Fibroblast of skin of left biceps (primary cell): ENCODE measurements at regions not wholly inside any gene's neighbourhood (a gene's known extent, or its start where the extent isn't known, plus 50 kb on each side); places are given as distances from the start of the nearest gene placed in this dataset.

ENCODE experiments used
- DNase-seq, 2 experiments: peaks; one replicate each; pipeline ENCODE4 v3.0.0-alpha.2; 2013; ENCODE audit warnings: low read depth in 2 of 2

GRCh38 chr12:81957631-81958030, 198.5 kb upstream of the PPFIA2 start:
- no peak for DNase-seq

DNA sequence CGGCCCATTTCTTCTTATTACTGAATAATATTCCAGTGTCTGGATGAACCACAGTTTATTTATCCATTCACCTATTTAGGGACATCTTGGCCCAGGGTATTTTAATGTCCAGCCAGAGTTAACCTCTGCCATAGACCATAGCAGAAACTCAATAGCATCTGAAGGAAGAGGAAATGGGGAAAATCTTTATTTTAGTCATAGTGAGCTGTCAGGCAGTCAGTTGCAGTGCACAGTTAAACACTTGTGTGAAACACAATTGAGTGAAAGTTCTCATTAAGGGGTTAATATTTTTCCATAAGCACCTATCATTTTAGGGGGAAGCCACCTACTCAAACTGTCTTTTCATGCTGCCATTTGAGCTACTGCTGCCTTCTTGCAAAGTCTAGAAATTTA, 197.3 kb upstream of the PPFIA2 start:
- DNase-seq = no peak

DNA sequence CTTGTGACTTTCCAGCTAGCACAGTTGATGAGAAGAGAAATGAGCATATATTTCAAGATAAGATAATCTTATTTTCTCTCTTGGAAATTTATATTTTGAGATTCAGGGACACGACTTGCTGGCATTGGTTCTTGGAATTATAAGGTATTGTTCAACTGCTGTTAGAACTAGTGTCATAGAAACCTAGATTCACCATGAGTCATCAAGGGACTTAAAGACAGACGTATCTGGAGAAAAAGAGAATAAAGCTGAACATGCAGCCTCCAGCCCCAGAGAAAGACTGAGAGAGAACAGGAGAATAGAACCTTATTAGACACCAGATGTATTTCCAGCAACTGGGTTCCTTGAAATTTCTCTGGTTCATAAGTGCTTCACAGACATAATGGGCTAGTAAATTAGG, 194.4 kb upstream of the PPFIA2 start:
- DNase-seq = no peak

DNA sequence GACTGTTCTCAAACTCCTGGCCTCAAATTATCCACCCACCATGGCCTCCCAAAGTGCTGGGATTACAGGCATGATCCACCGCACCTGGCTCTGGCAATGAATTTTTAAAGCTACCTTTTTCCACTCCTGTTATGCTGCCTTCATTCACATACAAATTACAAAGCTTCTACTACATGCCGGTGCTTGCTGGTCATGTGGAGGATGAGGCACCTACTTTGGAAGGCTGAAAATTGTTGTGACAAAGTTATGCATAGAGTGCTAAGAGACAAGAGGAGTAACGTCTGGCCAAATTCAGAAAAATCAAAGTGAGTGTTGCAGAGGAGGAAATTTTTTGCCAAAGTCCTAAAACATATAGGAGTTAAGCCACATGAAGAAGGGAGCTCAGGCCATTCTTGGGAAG, 191.7 kb upstream of the PPFIA2 start:
- no peak for DNase-seq

DNA sequence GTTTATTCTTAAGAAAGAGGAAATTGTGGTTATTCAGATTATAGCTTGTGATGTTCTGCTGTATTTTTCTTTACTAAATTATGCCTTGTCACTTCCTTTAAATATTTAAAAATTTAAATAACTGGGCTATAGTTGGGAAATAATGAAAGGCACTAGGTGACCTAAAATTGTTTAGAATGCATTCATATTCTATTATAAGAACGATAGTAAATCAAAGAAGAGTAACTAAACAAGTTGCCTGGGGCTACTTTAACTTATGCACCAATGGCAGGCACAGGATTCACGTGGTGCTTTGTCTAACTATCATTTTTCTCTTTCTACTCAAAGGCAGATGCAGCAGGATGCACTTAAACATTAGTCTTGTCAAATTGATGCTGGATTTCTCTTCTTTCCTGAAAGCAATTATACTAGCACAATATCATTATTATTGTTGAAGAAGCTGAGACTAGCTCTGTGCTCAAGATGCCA, 190.7 kb upstream of the PPFIA2 start:
- DNase-seq = no peak

- no peak for DNase-seq
These were observed 190.3 kb upstream of the PPFIA2 start for GRCh38 chr12:81949416-81949815.

DNA sequence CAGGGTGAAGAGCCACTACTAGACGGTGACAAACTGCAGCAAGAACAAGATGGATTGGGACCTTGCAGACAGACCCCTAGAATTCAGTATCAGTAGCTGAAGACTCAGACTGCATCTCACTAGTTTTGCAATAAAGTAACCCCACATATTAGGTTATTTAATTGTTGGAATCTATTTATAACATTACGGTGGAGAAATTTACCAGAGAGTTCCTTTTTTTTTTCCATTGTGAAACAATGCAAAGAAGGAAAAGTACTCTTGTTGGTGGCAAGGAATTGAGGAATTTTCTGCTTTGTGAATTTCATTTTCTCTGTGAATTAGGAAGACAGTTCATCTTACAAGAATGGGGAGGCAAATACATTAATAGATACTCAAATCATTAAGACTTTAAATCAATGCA, 185.7 kb upstream of the PPFIA2 start:
- no peak for DNase-seq

- no peak for DNase-seq
These were observed 183.4 kb upstream of the PPFIA2 start for GRCh38 chr12:81942594-81942993.

GRCh38 chr12:81930037-81930436, 170.9 kb upstream of the PPFIA2 start:
- no peak for DNase-seq

- DNase-seq = no peak
These were observed 137.6 kb upstream of the PPFIA2 start for GRCh38 chr12:81896771-81897170.

GRCh38 chr12:81888961-81889360, 129.8 kb upstream of the PPFIA2 start:
- no peak for DNase-seq

DNA sequence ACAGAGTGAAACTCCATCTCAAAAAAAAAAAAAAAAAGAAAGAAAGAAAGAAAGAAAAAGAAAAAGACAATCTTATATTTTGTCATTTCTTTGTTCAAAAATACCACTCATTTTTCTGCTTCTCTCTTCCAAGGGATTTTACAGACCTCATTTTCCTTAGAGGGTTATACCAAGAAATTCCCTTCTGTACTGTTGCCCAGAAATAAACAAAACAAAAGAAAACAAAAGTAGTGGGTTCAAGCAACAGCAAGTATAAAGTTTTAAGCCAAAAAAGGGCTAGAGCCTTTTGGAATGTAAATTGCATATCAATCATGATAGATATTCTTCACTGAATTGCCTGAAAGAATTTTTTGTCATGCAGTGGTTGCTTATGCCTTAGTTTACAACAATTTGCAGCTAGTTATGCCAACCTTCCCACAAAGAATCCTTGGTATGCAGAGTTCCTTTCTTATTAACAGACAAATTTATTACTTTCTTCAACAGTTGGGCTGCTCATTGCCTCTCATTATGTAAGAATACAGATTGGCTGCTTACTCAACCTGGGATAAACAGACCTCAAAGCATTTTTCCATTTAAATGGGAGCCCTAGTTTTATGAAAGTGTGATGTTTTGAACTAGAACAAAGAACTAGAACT, 129.1 kb upstream of the PPFIA2 start:
- DNase-seq = no peak

DNA sequence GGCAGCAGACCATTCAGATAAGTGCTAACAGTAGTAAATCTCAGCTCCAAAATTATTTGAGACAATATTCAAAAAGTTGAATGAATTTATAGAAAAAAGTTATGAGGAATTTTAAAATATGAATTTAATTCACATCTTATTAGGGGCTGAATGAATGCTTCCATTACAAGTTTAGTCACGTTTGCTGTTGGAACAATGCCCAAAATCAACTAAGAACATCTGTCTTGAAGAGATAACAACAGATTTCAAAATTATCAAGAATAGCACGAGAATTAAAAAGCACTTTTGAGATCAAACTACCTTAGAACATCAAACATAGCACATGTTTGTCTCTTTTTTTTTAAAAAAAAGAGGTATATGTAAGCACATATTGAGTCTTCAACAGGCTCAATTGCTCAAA, 115.4 kb upstream of the PPFIA2 start:
- no peak for DNase-seq

- DNase-seq = no peak
These were observed 115.0 kb upstream of the PPFIA2 start for GRCh38 chr12:81874166-81874565.

GRCh38 chr12:81872400-81872799, 113.2 kb upstream of the PPFIA2 start:
- DNase-seq = no peak

- no peak for DNase-seq
These were observed 106.9 kb upstream of the PPFIA2 start for GRCh38 chr12:81866081-81866480.

GRCh38 chr12:81863406-81863805, 104.3 kb upstream of the PPFIA2 start:
- no peak for DNase-seq

DNA sequence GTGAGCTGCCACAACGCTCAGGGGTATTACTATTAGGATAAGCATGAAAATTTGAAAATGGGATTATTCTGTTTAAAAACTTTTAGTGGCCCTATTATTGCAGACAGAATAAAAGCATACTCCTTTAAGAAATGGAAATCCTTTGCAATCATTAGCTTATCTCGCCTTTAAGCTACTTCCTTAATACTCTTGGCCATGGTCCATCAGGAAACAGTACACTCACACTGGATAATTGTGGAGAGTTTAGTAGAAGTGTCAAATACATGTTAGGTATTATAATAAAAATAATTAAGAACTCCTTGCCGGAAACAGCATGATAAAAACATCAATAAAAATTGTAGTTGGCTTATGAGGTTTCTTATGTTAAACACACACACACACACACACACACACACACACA, 100.4 kb upstream of the PPFIA2 start:
- DNase-seq = no peak

GRCh38 chr12:81843599-81843998, 84.4 kb upstream of the PPFIA2 start:
- no peak for DNase-seq

- no peak for DNase-seq
These were observed 76.6 kb upstream of the PPFIA2 start for GRCh38 chr12:81835783-81836182.

DNA sequence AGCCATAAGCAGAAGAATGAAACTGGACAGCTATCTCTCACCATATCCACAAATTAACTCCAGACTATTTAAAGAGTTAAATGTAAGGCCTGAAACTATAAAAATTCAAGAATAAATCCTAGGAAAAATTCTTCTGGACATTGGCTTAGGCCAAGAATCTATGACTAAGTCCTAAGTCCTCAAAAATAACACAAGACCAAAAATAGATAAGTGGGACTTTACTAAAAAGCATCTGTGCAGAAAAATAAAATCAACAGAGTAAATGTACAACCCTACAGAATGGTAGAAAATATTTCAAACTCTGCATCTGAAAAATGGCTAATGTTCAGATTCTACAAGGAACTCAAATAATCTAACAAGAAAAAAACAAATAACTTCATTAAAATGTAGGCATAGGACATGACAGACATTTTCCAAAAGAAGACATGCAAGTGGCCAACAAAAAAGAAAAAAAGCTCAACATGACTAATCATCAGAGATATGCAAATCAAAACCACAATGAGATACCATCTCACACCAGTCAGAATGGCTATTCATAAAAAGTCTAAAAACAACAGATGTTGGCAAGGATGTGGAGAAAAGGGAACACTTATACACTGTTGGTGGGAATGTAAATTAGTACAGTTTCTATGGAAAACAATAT, 61.0 kb upstream of the PPFIA2 start:
- DNase-seq = no peak

DNA sequence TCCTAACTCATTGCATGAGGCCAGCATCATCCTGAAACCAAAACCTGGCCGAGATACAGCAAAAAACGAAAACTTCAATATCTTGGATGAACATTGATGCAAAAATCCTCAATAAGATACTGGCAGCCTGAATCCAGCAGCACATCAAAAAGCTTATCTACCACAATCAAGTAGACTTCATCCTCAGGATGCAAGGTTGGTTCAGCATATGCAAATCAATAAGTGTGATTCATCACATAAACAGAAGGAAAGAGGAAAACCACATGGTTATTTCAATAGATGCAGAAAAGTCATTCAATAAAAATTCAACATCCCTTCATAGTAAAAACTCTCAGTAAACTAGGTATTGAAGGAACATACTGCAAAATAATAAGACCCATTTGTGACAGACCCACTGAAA, 56.5 kb upstream of the PPFIA2 start:
- DNase-seq = no peak

GRCh38 chr12:81811778-81812125, 52.6 kb upstream of the PPFIA2 start:
- no peak for DNase-seq
